AG04449 (cell line): ENCODE measurements at regions not wholly inside any gene's neighbourhood (a gene's known extent, or its start where the extent isn't known, plus 50 kb on each side); places are given as distances from the start of the nearest gene placed in this dataset.

Source experiments
- CTCF ChIA-PET: fragments of 350-600 bp; formaldehyde crosslinking; extraction: SDS; loops from one replicate; lab custom pipeline; 2021; ENCODE audit warnings: antibody characterized with exemption; lab: Yijun Ruan, JAX
- POLR2A ChIA-PET: fragments of 400-600, 350-600 bp; formaldehyde crosslinking; extraction: SDS; loops from one replicate; lab custom pipeline; 2020; ENCODE audit warnings: antibody characterized with exemption, inconsistent platforms; lab: Yijun Ruan, JAX
- DNase-seq: peaks from one replicate; pipeline ENCODE4 v3.0.0-alpha.2; 2010; ENCODE audit warnings: low read depth, low spot score
- H3K4me3 ChIP-seq: 2 replicates; pipeline ENCODE4 v1.5.1; 2011; ENCODE audit warnings: low read depth, mild to moderate bottlenecking, control low read depth, low read length
- TF ChIP-seq, protein P1 (sequence below): IDR thresholded peaks from one replicate; pipeline ENCODE4 v1.5.1; 2011; ENCODE audit warnings: mild to moderate bottlenecking, moderate library complexity, low read length, control low read depth, inconsistent platforms; ENCODE audit not compliant: insufficient read depth; ENCODE audit errors: missing control alignments

GRCh38 chr2:145764631-145765030, 1244.7 kb upstream of the ZEB2 start:
- ChIA-PET CTCF (interaction anchor here (1.4 kb wide), 1 partner anchor 12 kb away, joined by 3 read pairs; no protein-coding TSS in a partner anchor), POLR2A (no interaction called here)
- no peak for DNase-seq

GRCh38 chr2:145760781-145761649, 1241.1 kb upstream of the ZEB2 start:
- CTCF ChIA-PET = interaction anchor here (1.1 to 1.9 kb wide), 2 partner anchors 8 to 13 kb away, joined by 3 to 17 read pairs; no protein-coding TSS in a partner anchor
- no peak for DNase-seq
- POLR2A ChIA-PET = no interaction called here

More at GRCh38 chr2:145764631-145765030, 1244.7 kb upstream of the ZEB2 start:
- TF ChIP-seq, protein P1, sequence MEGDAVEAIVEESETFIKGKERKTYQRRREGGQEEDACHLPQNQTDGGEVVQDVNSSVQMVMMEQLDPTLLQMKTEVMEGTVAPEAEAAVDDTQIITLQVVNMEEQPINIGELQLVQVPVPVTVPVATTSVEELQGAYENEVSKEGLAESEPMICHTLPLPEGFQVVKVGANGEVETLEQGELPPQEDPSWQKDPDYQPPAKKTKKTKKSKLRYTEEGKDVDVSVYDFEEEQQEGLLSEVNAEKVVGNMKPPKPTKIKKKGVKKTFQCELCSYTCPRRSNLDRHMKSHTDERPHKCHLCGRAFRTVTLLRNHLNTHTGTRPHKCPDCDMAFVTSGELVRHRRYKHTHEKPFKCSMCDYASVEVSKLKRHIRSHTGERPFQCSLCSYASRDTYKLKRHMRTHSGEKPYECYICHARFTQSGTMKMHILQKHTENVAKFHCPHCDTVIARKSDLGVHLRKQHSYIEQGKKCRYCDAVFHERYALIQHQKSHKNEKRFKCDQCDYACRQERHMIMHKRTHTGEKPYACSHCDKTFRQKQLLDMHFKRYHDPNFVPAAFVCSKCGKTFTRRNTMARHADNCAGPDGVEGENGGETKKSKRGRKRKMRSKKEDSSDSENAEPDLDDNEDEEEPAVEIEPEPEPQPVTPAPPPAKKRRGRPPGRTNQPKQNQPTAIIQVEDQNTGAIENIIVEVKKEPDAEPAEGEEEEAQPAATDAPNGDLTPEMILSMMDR = no peak
- no peak overlapping the region for H3K4me3 ChIP-seq

GRCh38 chr2:145759228-145759915, 1239.5 kb upstream of the ZEB2 start:
- POLR2A ChIA-PET = no interaction called here
- no peak overlapping the region for H3K4me3 ChIP-seq
- CTCF ChIA-PET = interaction anchor here (1.1 kb wide), 1 partner anchor 12 kb away, joined by 3 read pairs; no protein-coding TSS in a partner anchor
- no peak for DNase-seq
- TF ChIP-seq, protein P1 = no peak

More at GRCh38 chr2:145760781-145761649, 1241.1 kb upstream of the ZEB2 start:
- TF ChIP-seq, protein P1 = no peak
- no peak overlapping the region for H3K4me3 ChIP-seq

DNA sequence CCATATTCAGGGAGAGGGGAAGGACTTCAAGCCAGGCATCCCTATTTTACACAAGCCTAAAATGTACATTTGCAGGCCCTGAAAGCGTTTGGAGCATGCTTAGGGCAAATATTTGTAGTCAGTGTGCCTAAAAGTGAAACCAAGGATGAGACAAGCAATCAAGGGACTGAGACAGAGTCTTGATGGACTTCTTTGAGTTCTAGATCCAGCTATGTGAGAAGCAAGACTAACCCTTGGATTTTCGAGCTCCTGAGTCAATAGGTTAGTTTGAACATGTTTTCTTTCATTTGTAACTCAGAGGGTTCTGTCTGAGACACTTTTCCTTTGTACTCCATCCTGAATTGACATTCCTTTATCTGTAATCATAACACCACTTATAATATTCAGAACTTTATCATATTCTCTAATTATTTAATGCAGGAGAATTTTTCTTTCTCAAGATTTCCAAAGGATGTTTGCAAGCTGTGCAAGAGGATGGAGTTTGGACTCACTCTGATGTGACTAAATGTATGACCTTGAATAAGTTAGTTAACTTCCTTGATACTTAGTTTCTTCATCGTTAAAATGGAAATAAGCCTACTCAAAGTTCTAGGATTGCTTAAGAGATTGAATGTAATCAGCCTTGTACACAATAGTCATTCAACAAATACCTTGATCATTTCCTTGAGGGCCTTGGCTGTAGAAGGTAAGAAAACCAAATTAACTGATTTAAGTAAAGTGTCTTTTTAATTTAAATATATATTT, 1237.8 kb upstream of the ZEB2 start:
- no peak for DNase-seq
- TF ChIP-seq, protein P1 = no peak
- POLR2A ChIA-PET = no interaction called here
- CTCF ChIA-PET = no interaction called here
- no peak overlapping the region for H3K4me3 ChIP-seq

- H3K4me3 ChIP-seq = no peak overlapping the region
- DNase-seq = no peak
- POLR2A ChIA-PET = no interaction called here
- CTCF ChIA-PET = no interaction called here
- TF ChIP-seq, protein P1 = no peak
Observed at GRCh38 chr2:145755019-145755837, 1235.3 kb upstream of the ZEB2 start.
